GM23248 (cell line): ENCODE measurements at regions not wholly inside any gene's neighbourhood (a gene's known extent, or its start where the extent isn't known, plus 50 kb on each side); places are given as distances from the start of the nearest gene placed in this dataset.
A peak's percentile ranks its signal among the peaks of the same experiment; 100 is the strongest.

Experiments
- DNase-seq: peaks from one replicate; pipeline ENCODE4 v3.0.0-alpha.2; 2015
- H2AFZ ChIP-seq: fragments of 200-600 bp; sonication (generic); 2 replicates; pipeline ENCODE4 v1.6.1; 2016; ENCODE audit warnings: antibody characterized with exemption
- H3F3A ChIP-seq: fragments of 200-600 bp; sonication (generic); 2 replicates; pipeline ENCODE4 v1.6.1; 2016; ENCODE audit warnings: mild to moderate bottlenecking, antibody characterized with exemption, mixed run types; ENCODE audit not compliant: insufficient read depth
- H3K27ac ChIP-seq: fragments of 200-600 bp; sonication (generic); 2 replicates; pipeline ENCODE4 v1.5.1; 2016; ENCODE audit warnings: mild to moderate bottlenecking
- H3K27me3 ChIP-seq: fragments of 200-600 bp; sonication (generic); replicated peaks from 2 replicates; pipeline ENCODE4 v1.6.1; 2016; ENCODE audit warnings: mild to moderate bottlenecking; ENCODE audit not compliant: insufficient read depth
- H3K36me3 ChIP-seq: fragments of 200-600 bp; sonication (generic); 2 replicates; pipeline ENCODE4 v1.6.1; 2016; ENCODE audit warnings: low read depth, mild to moderate bottlenecking
- H3K4me1 ChIP-seq: fragments of 200-600 bp; sonication (generic); 2 replicates; pipeline ENCODE4 v1.6.1; 2016; ENCODE audit warnings: mild to moderate bottlenecking; ENCODE audit not compliant: insufficient read depth
- H3K4me2 ChIP-seq: fragments of 200-600 bp; sonication (generic); one replicate; pipeline ENCODE4 v1.6.1; 2016; ENCODE audit warnings: mild to moderate bottlenecking; ENCODE audit not compliant: unreplicated experiment
- H3K4me3 ChIP-seq: fragments of 200-600 bp; sonication (generic); 2 replicates; pipeline ENCODE4 v1.5.1; 2016; ENCODE audit warnings: mild to moderate bottlenecking
- H3K79me2 ChIP-seq: fragments of 200-600 bp; sonication (generic); 2 replicates; pipeline ENCODE4 v1.6.1; 2016; ENCODE audit warnings: mild to moderate bottlenecking; ENCODE audit not compliant: insufficient read depth
- H3K9ac ChIP-seq: fragments of 200-600 bp; sonication (generic); 2 replicates; pipeline ENCODE4 v1.6.1; 2016; ENCODE audit warnings: mild to moderate bottlenecking
- H3K9me2 ChIP-seq: fragments of 200-600 bp; sonication (generic); 2 replicates; pipeline ENCODE4 v1.6.1; 2016; ENCODE audit warnings: mixed run types, mild to moderate bottlenecking, moderate library complexity; ENCODE audit not compliant: insufficient read depth
- H3K9me3 ChIP-seq: fragments of 200-600 bp; sonication (generic); one replicate; pipeline ENCODE4 v1.6.1; 2017; ENCODE audit warnings: low read depth
- H4K20me1 ChIP-seq: fragments of 200-600 bp; sonication (generic); 2 replicates; pipeline ENCODE4 v1.6.0; 2016; ENCODE audit not compliant: insufficient read depth
- EZH2 ChIP-seq: fragments of 200-600 bp; sonication (generic); IDR thresholded peaks from 2 replicates; pipeline ENCODE4 v1.6.1; 2018; ENCODE audit warnings: antibody characterized with exemption, mild to moderate bottlenecking; ENCODE audit not compliant: insufficient read depth, poor library complexity, severe bottlenecking
- EZH2phosphoT487 ChIP-seq: fragments of 200-600 bp; sonication (generic); IDR thresholded peaks from 2 replicates; pipeline ENCODE4 v1.6.1; 2018; ENCODE audit warnings: antibody characterized with exemption, moderate library complexity, mild to moderate bottlenecking, low read depth; ENCODE audit not compliant: insufficient read depth
- WGBS, 2 experiments: methylation state at CpG; one replicate each; pipeline ENCODE4 v1.1.6; 2015 to 2017; ENCODE audit warnings: low lambda C conversion rate in 2 of 2, low coverage in 1 of 2; ENCODE audit errors: missing lambda C conversion rate in 2 of 2; 5-methylcytosine and 5-hydroxymethylcytosine counted together
- in situ Hi-C: fragments of 300-500 bp; cut with MboI; formaldehyde crosslinking; loops from 2 replicates; pipeline ENCODE4 v1.15.0; 2020

- Histone ChIP-seq H3K9ac (no peak overlapping the region), H3K4me2 (no peak overlapping the region), H3K79me2 (no peaks in the 10 kb centered on the region), H2AFZ (no peak overlapping the region), H3K4me3 (no peak overlapping the region), H3K27me3 (no peaks in the 10 kb centered on the region), H3F3A (peaks cover 11% of the 10 kb centered on the region; the same call in 1 of the 2 replicates), H3K9me2 (no peaks in the 10 kb centered on the region), H3K36me3 (no peaks in the 10 kb centered on the region), H4K20me1 (no peaks in the 10 kb centered on the region), H3K4me1 (peaks cover 12% of the 10 kb centered on the region), H3K27ac (no peak overlapping the region), H3K9me3 (no peaks in the 10 kb centered on the region)
- in situ Hi-C loops: no loop called here
- 90 to 96% methylated on average over 2 of the region's 2 CpGs for WGBS, 2 experiments
- no peak for DNase-seq
- no peak for TF ChIP-seq EZH2phosphoT487
- TF ChIP-seq EZH2: no peak
Measured at GRCh38 chr13:80113714-80114454, 227.0 kb downstream of the SPRY2 start.

GRCh38 chr13:80109303-80109702 is 231.6 kb downstream of the SPRY2 start:
- WGBS, 2 experiments: 83% methylated on average over 3 of the region's 3 CpGs
- Histone ChIP-seq H4K20me1 (no peaks in the 10 kb centered on the region), H3K27me3 (no peaks in the 10 kb centered on the region), H3K4me3 (no peak overlapping the region), H3K36me3 (no peaks in the 10 kb centered on the region), H3K4me1 (no peaks in the 10 kb centered on the region), H3K4me2 (no peak overlapping the region), H3F3A (no peaks in the 10 kb centered on the region), H2AFZ (peak overlapping the region; percentile 31; the same call in 1 of the 2 replicates), H3K9ac (no peak overlapping the region), H3K79me2 (no peaks in the 10 kb centered on the region), H3K27ac (no peak overlapping the region), H3K9me3 (no peaks in the 10 kb centered on the region), H3K9me2 (no peaks in the 10 kb centered on the region)
- in situ Hi-C loops: no loop called here
- TF ChIP-seq EZH2: no peak
- peak; percentile 19 for DNase-seq

- in situ Hi-C loops: no loop called here
- Histone ChIP-seq H4K20me1 (no peaks in the 10 kb centered on the region), H3K9me3 (no peaks in the 10 kb centered on the region), H3K4me3 (no peak overlapping the region), H3K9me2 (no peaks in the 10 kb centered on the region), H3K79me2 (no peaks in the 10 kb centered on the region), H3K4me2 (no peak overlapping the region), H3F3A (no peaks in the 10 kb centered on the region), H2AFZ (no peak overlapping the region), H3K9ac (no peak overlapping the region), H3K27me3 (no peaks in the 10 kb centered on the region), H3K36me3 (no peaks in the 10 kb centered on the region), H3K4me1 (0 out of 2 replicates have a peak, but pooled peaks cover 4% of the 10 kb centered on the region), H3K27ac (no peak overlapping the region)
- DNase-seq: no peak
- TF ChIP-seq EZH2phosphoT487: no peak
- 69 to 78% methylated on average over 2 of the region's 2 CpGs for WGBS, 2 experiments
Measured at GRCh38 chr13:80105350-80105749, 235.6 kb downstream of the SPRY2 start.

- no peaks in the 10 kb centered on the region; the same call in 1 of the 2 replicates for H3K9me2 ChIP-seq
- in situ Hi-C loops: no loop called here
- no peaks in the 10 kb centered on the region for H3K79me2 ChIP-seq
- 57 to 65% methylated on average over 3 of the region's 3 CpGs for WGBS, 2 experiments
- 0 out of 2 replicates have a peak, but pooled peaks cover 4% of the 10 kb centered on the region for H3K4me1 ChIP-seq
- no peaks in the 10 kb centered on the region for H3F3A ChIP-seq
- H2AFZ ChIP-seq: no peak overlapping the region
- no peaks in the 10 kb centered on the region for H3K9me3 ChIP-seq
- no peak for DNase-seq
- H4K20me1 ChIP-seq: no peaks in the 10 kb centered on the region
- no peak overlapping the region for H3K4me3 ChIP-seq
- no peak overlapping the region for H3K27ac ChIP-seq
- H3K4me2 ChIP-seq: peak overlapping the region; percentile 20
- H3K27me3 ChIP-seq: no peaks in the 10 kb centered on the region
- no peak overlapping the region for H3K9ac ChIP-seq
- no peaks in the 10 kb centered on the region for H3K36me3 ChIP-seq
- TF ChIP-seq EZH2 (no peak), EZH2phosphoT487 (no peak)
Measured at GRCh38 chr13:80101040-80101439, 239.9 kb downstream of the SPRY2 start.

GRCh38 chr13:80100636-80101035 is 240.3 kb downstream of the SPRY2 start:
- TF ChIP-seq EZH2phosphoT487 (no peak), EZH2 (no peak)
- Histone ChIP-seq H3K36me3 (no peaks in the 10 kb centered on the region), H3K4me2 (peak overlapping the region; percentile 20), H3K79me2 (no peaks in the 10 kb centered on the region), H3K9me2 (no peaks in the 10 kb centered on the region; the same call in 1 of the 2 replicates), H3K27ac (no peak overlapping the region), H3K9me3 (no peaks in the 10 kb centered on the region), H3K4me3 (no peak overlapping the region), H3K27me3 (no peaks in the 10 kb centered on the region), H4K20me1 (no peaks in the 10 kb centered on the region), H3F3A (no peaks in the 10 kb centered on the region), H2AFZ (no peak overlapping the region), H3K4me1 (0 out of 2 replicates have a peak, but pooled peaks cover 4% of the 10 kb centered on the region), H3K9ac (no peak overlapping the region)
- in situ Hi-C loops: no loop called here
- 72 to 77% methylated on average over 2 of the region's 2 CpGs for WGBS, 2 experiments
- DNase-seq: peak; percentile 20
